SK-N-SH treated with all-trans-retinoic acid at 6 μM for 48 hours (cell line): ENCODE measurements at regions not wholly inside any gene's neighbourhood (a gene's known extent, or its start where the extent isn't known, plus 50 kb on each side); places are given as distances from the start of the nearest gene placed in this dataset.

Source experiments
- ATAC-seq: fragments of 200-7000 bp; cut with Tn5 transposase; 3 replicates; pipeline ENCODE4 v1.9.1; 2020; ENCODE audit warnings: mild to moderate bottlenecking, moderate library complexity
- ARNTL ChIP-seq: fragments of 450-650 bp; formaldehyde crosslinking; IDR thresholded peaks from 2 replicates; pipeline ENCODE4 v1.5.0; 2020; ENCODE audit warnings: low read depth, mild to moderate bottlenecking, moderate library complexity, borderline replicate concordance
- BACH2 ChIP-seq: fragments of 250-450 bp; sonication (Bioruptor Pico); IDR thresholded peaks from 2 replicates; pipeline ENCODE4 v1.9.0; 2021; ENCODE audit warnings: mild to moderate bottlenecking, borderline replicate concordance
- ESRRG ChIP-seq: fragments of 250-450 bp; sonication (Bioruptor Pico); IDR thresholded peaks from 2 replicates; pipeline ENCODE4 v1.6.1; 2021; ENCODE audit warnings: mild to moderate bottlenecking
- GLIS3 ChIP-seq: fragments of 250-450 bp; sonication (Bioruptor Pico); IDR thresholded peaks from 2 replicates; pipeline ENCODE4 v1.5.0; 2020; ENCODE audit warnings: mild to moderate bottlenecking, moderate library complexity
- ISL1 ChIP-seq: fragments of 250-450 bp; sonication (Bioruptor Pico); IDR thresholded peaks from 2 replicates; pipeline ENCODE4 v2.1.2; 2022; ENCODE audit warnings: mild to moderate bottlenecking, moderate library complexity
- OSR1 ChIP-seq: fragments of 250-450 bp; sonication (Bioruptor Pico); IDR thresholded peaks from 2 replicates; pipeline ENCODE4 v1.8.0; 2022; ENCODE audit warnings: moderate library complexity, mild to moderate bottlenecking, inconsistent platforms
- PATZ1 ChIP-seq: fragments of 250-450 bp; sonication (Bioruptor Pico); IDR thresholded peaks from 2 replicates; pipeline ENCODE4 v1.8.0; 2020; ENCODE audit warnings: mild to moderate bottlenecking, moderate library complexity, borderline replicate concordance
- POU6F1 ChIP-seq: fragments of 250-450 bp; sonication (Bioruptor Pico); IDR thresholded peaks from 2 replicates; pipeline ENCODE4 v1.8.0; 2021; ENCODE audit warnings: low read depth, mild to moderate bottlenecking, moderate library complexity, borderline replicate concordance
- PPARA ChIP-seq: fragments of 250-450 bp; sonication (Bioruptor Pico); IDR thresholded peaks from 2 replicates; pipeline ENCODE4 v1.5.0; 2020; ENCODE audit warnings: mild to moderate bottlenecking, borderline replicate concordance
- RARB ChIP-seq: fragments of 250-450 bp; sonication (Bioruptor Pico); IDR thresholded peaks from 2 replicates; pipeline ENCODE4 v1.8.0; 2021; ENCODE audit warnings: mild to moderate bottlenecking, moderate library complexity
- SNAI2 ChIP-seq: fragments of 250-450 bp; sonication (Bioruptor Pico); IDR thresholded peaks from 2 replicates; pipeline ENCODE4 v1.5.0; 2020; ENCODE audit warnings: mild to moderate bottlenecking, moderate library complexity
- TCF4 ChIP-seq: fragments of 250-450 bp; sonication (Bioruptor Pico); IDR thresholded peaks from 2 replicates; pipeline ENCODE4 v1.8.0; 2021; ENCODE audit warnings: mild to moderate bottlenecking, moderate library complexity, borderline replicate concordance
- TOX ChIP-seq: fragments of 250-450 bp; sonication (Bioruptor Pico); IDR thresholded peaks from 2 replicates; pipeline ENCODE4 v1.8.0; 2021; ENCODE audit warnings: mild to moderate bottlenecking, moderate library complexity, borderline replicate concordance
- ZC3H10 ChIP-seq: fragments of 250-450 bp; sonication (Bioruptor Pico); IDR thresholded peaks from 2 replicates; pipeline ENCODE4 v1.5.1; 2021; ENCODE audit warnings: mild to moderate bottlenecking, moderate library complexity
- ZFP3 ChIP-seq: fragments of 250-450 bp; sonication (Bioruptor Pico); IDR thresholded peaks from 2 replicates; pipeline ENCODE4 v1.5.0; 2020; ENCODE audit warnings: mild to moderate bottlenecking, moderate library complexity
- ZFP30 ChIP-seq: fragments of 450-650 bp; formaldehyde crosslinking; IDR thresholded peaks from 2 replicates; pipeline ENCODE4 v1.5.0; 2022; ENCODE audit warnings: mild to moderate bottlenecking, moderate library complexity
- ZNF565 ChIP-seq: fragments of 450-650 bp; formaldehyde crosslinking; conservative IDR thresholded peaks from 2 replicates; pipeline ENCODE4 v1.5.0; 2020; ENCODE audit warnings: low read depth, mild to moderate bottlenecking, moderate library complexity
- ZNF70 ChIP-seq: fragments of 450-650 bp; formaldehyde crosslinking; IDR thresholded peaks from 2 replicates; pipeline ENCODE4 v1.5.0; 2020; ENCODE audit warnings: mild to moderate bottlenecking, moderate library complexity
- ZNF8 ChIP-seq: fragments of 450-650 bp; formaldehyde crosslinking; IDR thresholded peaks from 2 replicates; pipeline ENCODE4 v1.5.0; 2020; ENCODE audit warnings: mild to moderate bottlenecking, moderate library complexity
- TF ChIP-seq, protein P1 (sequence below): fragments of 250-450 bp; sonication (Bioruptor Pico); IDR thresholded peaks from 2 replicates; pipeline ENCODE4 v1.5.1; 2020; ENCODE audit warnings: low read depth, mild to moderate bottlenecking, moderate library complexity

GRCh38 chr11:39443424-39444022 is 2015.9 kb downstream of the LRRC4C start:
- no peak for ATAC-seq
- no peak for TF ChIP-seq RARB (CRISPR knock-in tag)
- no peak for TF ChIP-seq BACH2
- TF ChIP-seq ZC3H10 (CRISPR knock-in tag) = no peak
- no peak for TF ChIP-seq ZNF565 (CRISPR knock-in tag)
- TF ChIP-seq OSR1 (CRISPR knock-in tag) = no peak
- no peak for TF ChIP-seq PATZ1 (CRISPR knock-in tag)
- TF ChIP-seq ZNF8 (CRISPR knock-in tag) = no peak
- no peak for TF ChIP-seq ARNTL (CRISPR knock-in tag)
- TF ChIP-seq TOX (CRISPR knock-in tag) = no peak
- TF ChIP-seq, protein P1, sequence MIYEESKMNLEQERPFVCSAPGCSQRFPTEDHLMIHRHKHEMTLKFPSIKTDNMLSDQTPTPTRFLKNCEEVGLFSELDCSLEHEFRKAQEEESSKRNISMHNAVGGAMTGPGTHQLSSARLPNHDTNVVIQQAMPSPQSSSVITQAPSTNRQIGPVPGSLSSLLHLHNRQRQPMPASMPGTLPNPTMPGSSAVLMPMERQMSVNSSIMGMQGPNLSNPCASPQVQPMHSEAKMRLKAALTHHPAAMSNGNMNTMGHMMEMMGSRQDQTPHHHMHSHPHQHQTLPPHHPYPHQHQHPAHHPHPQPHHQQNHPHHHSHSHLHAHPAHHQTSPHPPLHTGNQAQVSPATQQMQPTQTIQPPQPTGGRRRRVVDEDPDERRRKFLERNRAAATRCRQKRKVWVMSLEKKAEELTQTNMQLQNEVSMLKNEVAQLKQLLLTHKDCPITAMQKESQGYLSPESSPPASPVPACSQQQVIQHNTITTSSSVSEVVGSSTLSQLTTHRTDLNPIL (CRISPR knock-in tag) = no peak
- no peak for TF ChIP-seq ZNF70 (CRISPR knock-in tag)

- ATAC-seq = no peak
- no peak for TF ChIP-seq GLIS3 (CRISPR knock-in tag)
- TF ChIP-seq TCF4 (CRISPR knock-in tag) = no peak
- TF ChIP-seq ARNTL (CRISPR knock-in tag) = no peak
- TF ChIP-seq RARB (CRISPR knock-in tag) = no peak
- TF ChIP-seq PATZ1 (CRISPR knock-in tag) = no peak
- TF ChIP-seq ZNF8 (CRISPR knock-in tag) = no peak
- no peak for TF ChIP-seq ESRRG (CRISPR knock-in tag)
- TF ChIP-seq ISL1 = no peak
- TF ChIP-seq POU6F1 = no peak
- no peak for TF ChIP-seq ZC3H10 (CRISPR knock-in tag)
Observed at GRCh38 chr11:39442177-39442576, 2017.3 kb downstream of the LRRC4C start.

- TF ChIP-seq SNAI2 (CRISPR knock-in tag) (no peak), ZNF70 (CRISPR knock-in tag) (no peak)
- no peak for ATAC-seq
Observed at GRCh38 chr11:39435641-39436040, 2023.8 kb downstream of the LRRC4C start.

DNA sequence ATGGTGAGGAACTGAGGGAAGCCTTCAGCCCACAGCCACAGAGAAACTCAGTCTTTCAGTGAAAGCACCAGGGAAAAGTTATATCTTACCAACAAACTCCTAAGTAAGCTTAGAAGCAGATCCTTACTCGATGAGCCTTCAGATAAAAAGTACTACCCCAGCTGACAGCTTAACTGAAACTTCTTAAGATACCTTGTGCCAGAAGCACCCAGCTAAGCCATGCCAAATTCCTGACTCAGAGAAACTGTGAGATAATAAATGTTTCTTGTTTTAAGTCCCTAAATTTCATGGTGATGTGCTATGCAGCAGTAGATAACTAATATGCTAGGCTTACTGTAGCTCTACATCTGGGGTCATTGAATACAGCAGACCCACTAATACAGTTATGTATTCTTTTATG is 2025.0 kb downstream of the LRRC4C start:
- no peak for ATAC-seq
- no peak for TF ChIP-seq ISL1
- TF ChIP-seq ARNTL (CRISPR knock-in tag) = no peak
- TF ChIP-seq TOX (CRISPR knock-in tag) = no peak
- no peak for TF ChIP-seq ESRRG (CRISPR knock-in tag)
- TF ChIP-seq, all 23 proteins: peak for 0

DNA sequence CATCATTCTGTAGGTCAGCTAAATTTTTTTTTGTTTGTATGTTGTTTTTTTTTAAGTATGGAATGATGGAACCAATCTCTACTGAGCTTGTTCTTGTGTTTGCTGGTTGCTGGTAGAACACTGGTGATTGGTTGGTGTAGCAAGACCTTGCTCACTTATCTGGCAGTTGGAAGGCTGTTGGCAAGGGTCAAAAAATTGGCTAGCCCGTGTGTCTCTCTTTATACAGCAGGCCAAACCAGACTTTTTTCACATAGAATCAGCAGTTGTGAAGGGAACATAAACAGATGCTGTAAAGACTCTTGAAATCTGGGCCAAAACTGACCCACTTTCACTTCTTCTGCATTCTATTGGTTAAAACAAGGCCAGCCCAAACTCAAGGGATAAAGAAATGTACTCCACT is 2026.5 kb downstream of the LRRC4C start:
- ATAC-seq = no peak
- TF ChIP-seq PPARA (CRISPR knock-in tag) = no peak
- TF ChIP-seq TCF4 (CRISPR knock-in tag) = no peak
- no peak for TF ChIP-seq SNAI2 (CRISPR knock-in tag)
- TF ChIP-seq ARNTL (CRISPR knock-in tag) = no peak
- TF ChIP-seq POU6F1 = no peak
- no peak for TF ChIP-seq PATZ1 (CRISPR knock-in tag)
- no peak for TF ChIP-seq GLIS3 (CRISPR knock-in tag)
- TF ChIP-seq, protein P1 (CRISPR knock-in tag) = no peak
- TF ChIP-seq ESRRG (CRISPR knock-in tag) = no peak
- no peak for TF ChIP-seq ZFP3 (CRISPR knock-in tag)
- TF ChIP-seq ZNF70 (CRISPR knock-in tag) = no peak
- TF ChIP-seq ZNF8 (CRISPR knock-in tag) = no peak
- no peak for TF ChIP-seq OSR1 (CRISPR knock-in tag)
- TF ChIP-seq ZFP30 (CRISPR knock-in tag) = no peak
- no peak for TF ChIP-seq ZNF565 (CRISPR knock-in tag)
